LNCAP (cell line): ENCODE measurements at regions not wholly inside any gene's neighbourhood (a gene's known extent, or its start where the extent isn't known, plus 50 kb on each side); places are given as distances from the start of the nearest gene placed in this dataset.

Experiments
- TF ChIP-seq, protein P1 (sequence below): fragments of 450-650 bp; IDR thresholded peaks from 2 replicates; pipeline ENCODE4 v1.5.1; 2017; ENCODE audit warnings: mild to moderate bottlenecking

DNA sequence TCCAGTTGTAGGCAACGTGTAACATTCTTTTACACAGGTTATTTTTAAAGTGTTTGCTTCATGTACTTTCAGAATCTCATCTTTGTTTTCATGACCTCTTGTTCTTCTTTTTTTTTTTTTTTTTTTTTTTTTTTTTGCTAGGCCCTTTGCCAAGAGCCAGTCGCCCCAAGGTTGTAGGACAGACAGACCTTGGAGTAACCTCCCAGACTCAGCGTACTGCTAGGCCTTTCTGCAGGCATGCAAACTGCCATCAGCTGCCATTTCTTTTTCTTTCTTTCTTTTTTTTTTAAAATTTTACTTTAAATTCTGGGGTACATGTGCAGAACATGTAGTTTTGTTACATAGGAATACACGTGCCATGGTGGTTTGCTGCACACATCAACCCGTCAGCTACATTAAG, 452.3 kb upstream of the MDGA2 start:
- TF ChIP-seq, protein P1, sequence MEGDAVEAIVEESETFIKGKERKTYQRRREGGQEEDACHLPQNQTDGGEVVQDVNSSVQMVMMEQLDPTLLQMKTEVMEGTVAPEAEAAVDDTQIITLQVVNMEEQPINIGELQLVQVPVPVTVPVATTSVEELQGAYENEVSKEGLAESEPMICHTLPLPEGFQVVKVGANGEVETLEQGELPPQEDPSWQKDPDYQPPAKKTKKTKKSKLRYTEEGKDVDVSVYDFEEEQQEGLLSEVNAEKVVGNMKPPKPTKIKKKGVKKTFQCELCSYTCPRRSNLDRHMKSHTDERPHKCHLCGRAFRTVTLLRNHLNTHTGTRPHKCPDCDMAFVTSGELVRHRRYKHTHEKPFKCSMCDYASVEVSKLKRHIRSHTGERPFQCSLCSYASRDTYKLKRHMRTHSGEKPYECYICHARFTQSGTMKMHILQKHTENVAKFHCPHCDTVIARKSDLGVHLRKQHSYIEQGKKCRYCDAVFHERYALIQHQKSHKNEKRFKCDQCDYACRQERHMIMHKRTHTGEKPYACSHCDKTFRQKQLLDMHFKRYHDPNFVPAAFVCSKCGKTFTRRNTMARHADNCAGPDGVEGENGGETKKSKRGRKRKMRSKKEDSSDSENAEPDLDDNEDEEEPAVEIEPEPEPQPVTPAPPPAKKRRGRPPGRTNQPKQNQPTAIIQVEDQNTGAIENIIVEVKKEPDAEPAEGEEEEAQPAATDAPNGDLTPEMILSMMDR: no peak

DNA sequence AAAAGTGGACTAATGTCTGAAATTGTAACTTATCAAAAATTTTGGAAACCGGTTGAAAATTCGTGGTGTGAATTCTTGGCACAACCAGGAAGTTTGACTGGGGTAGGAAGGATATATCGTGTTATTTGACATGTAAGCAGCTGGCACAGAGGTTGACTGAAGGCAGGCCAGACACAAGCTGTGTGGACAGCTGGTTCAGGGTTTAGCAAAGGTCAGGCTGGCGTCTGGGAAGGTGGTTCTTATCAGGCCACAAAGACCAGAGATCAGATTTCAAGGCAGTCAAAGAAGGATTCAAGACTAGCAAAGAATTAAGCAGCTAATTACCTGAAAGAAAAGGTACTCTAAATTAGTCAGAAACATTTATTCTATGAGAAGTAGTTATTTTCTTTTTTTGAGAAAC, 450.2 kb upstream of the MDGA2 start:
- TF ChIP-seq, protein P1: no peak

DNA sequence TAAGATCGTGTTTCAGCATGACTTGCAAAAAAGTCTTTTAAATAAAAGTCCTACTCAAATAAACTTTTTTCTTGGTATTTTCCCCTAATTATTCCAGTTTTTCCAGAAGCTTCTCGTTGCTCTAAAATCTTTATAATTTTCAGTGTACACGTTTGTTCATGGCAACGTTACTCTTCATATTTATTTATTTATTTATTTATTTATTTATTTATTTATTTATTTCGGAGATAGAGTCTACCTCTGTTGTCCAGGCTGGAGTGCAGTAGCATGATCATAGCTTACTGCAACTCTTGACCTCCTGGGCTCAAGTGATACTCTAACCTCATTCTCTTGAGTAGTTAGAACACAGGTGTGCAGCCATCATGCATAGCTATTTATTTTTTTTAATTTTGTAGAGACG, 438.3 kb upstream of the MDGA2 start:
- TF ChIP-seq, protein P1: no peak

DNA sequence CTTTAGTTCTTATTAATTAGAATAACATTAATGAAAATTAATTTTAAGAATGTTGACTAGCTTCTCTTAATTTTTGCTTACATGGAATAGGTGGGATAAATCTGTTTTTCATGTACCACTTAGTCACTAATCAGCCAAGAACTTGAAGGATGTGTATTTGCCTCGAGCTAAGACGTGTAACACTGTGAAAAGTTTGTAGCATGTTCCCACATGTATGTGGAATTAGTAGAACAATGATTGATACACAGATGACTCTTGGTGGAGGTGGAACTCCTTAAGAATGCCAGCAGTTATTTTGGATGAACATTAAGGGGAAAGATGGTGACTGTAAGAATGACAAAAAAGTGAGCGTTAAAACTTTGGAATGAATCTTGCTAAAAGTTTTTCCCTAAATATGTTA, 435.7 kb upstream of the MDGA2 start:
- TF ChIP-seq, protein P1: no peak

DNA sequence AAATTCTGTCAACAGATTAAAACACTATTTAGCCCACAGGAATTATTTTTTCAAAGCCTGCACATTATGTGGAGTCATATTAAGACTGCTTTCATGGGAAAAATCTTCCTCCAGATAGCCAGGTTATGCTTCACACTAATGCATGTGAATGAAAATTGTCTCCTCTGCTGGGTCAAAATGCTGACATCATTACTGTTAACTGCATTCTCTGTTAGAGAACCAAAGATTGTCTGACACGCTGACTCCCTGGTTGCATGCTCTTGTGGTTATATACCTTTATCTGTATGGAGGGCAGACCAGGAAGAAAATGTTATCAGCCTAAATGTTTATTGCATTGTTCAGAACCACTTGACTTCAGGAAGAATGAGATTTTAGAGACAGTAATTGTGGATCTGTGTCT, 432.2 kb upstream of the MDGA2 start:
- TF ChIP-seq, protein P1: no peak

DNA sequence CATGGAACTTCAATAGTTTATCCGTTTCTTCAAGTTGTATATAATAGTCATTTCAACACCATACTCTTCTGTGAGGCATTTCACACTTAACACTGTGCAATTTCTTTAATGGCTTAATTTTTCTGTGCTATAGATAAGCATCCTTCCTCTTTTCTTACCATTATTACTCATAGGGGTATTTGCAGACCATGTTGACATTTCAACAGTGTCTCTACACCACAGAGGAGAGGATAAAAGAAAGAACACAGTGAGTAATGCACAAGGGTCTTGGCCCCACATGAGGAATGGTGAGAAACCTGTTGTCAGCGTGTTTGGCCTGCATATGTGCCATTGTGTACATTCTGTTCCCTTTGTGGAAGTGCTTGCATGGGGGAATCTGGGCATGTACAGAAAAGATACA, 421.5 kb upstream of the MDGA2 start:
- TF ChIP-seq, protein P1: no peak

DNA sequence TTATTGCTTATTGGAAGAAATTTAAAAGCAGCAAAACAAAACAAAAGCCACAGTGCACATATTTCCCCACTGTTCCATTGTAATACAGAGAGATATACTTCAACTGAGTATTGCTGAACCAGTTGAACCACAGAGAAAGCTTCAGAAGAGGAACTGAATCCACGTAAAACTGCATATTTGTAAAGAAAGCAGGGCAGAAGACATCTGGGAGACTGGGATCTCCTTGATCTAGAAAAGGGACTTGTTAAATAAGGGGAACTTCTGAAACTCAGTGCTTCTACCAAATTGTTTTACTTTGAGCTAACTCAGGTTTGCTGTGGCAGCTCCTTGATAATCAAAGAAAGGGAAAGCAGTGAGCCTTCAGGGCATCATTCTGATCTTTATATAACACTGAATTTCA, 411.1 kb upstream of the MDGA2 start:
- TF ChIP-seq, protein P1: no peak

DNA sequence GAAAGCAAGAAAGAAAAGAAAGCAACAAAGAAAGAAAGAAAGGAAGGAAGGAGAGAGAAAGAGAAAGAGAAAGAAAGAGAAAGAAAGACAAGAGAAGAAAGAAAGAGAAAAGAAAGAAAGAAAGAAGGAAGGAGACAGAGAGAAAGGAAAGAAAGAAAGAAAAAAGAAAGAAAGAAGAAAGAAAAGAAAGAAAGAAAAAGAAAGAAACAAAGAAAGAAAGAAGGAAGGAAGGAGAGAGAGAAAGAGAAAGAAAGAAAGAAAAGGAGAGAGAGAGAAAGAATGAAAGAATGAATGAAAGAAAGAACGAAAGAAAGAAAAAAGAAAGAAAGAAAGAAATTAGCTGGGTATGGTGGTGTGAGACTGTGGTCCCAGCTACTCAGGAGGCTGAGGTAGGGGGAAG, 400.1 kb upstream of the MDGA2 start:
- TF ChIP-seq, protein P1: no peak
